ENCODE measurements at regions not wholly inside any gene's neighbourhood (a gene's known extent, or its start where the extent isn't known, plus 50 kb on each side); places are given as distances from the start of the nearest gene placed in this dataset.
"Not testable (repeated sequence)": the region's sequence is repeated elsewhere in the genome, so short reads cannot be mapped to it uniquely, and the experiment has no call there.

DNA sequence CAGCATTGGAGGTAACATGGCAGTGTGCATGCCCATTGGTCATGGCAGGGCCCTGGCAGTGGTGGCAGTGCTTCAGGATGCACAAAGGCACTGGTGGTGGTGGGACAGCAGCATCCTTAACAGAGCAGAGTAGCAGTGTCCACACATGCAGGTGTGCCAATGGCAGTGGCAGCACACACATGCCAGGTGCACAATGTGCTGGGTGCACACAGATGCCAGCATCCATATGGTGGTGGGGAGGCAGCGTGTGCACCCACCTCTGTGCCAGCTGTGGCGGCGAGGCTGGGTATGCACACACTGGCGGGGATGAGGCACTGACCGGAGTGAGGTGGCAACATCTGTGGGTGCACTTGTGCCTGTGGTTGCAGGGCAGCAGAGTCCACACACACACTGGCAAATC lies 150.6 kb downstream of the SI start:
- DNase-seq (ENCODE audit: low read depth): no peak

DNA sequence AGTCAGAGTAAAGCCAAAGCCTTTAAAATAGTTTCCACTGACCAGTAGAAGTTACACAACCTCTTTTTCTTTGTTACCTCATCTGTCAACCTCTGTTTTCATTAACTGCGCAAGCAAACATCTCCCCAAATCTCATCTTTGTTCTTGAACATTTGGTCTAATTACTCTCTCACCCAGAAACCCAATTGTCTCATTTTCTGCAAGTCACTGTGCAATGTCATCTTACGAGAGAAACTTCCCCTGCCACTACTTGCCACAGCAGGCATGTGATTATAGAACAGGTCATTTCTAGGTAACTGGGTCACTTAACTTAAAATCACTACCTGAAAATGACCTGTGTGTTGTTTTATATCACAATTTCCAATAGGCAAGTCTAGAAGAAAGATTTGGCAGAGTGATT lies 159.4 kb downstream of the SI start:
- DNase-seq (ENCODE audit: low read depth): no peak

DNA sequence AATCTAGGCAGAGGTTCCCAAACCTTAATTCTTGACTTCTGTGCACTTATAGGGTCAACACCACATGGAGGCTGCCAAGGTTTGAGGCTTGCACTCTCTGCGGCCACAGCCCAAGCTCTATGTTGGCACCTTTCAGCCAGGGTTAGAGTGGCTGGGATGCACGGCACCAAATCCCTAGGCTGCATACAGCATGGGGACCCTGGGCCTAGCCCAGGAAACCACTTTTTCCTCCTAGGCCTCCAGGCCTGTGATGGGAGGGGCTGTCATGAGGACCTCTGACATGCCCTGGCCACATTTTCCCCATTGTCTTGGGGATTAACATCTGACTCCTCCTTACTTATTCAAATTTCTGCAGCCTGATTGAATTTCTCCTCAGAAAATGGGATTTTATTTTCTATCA lies 165.4 kb downstream of the SI start:
- DNase-seq (ENCODE audit: low read depth): no peak

DNA sequence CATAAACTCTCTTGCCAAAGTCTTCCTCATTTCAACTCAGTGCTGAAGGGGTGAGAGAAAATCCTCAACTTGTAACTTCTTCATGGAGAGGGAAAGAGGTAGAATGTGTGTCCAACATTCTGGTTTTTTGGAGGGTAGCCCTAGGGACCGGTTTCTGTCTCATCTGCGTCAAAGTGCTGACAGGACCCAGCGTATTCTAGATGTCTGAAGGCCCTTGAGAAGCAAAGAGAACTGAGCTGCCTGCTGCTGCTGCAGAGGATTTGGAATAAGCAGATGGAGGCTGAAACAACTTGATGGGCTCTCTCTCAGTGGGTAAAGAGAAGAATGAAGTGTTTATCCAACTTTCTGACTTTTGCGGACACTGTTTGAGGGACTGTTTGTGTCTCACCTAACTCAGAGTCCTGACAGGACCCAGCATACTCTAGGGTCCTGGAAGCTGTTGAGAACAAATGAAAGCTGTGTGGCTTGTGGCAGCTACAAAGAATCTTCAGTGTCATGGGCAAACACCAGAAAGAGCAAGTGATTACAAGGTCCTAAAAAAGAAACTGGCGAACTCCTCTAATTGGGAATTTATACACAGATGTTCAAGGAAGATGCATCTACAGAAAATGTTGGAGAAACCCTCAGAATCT lies 174.4 kb downstream of the SI start:
- no peak for DNase-seq (ENCODE audit: low read depth)

DNA sequence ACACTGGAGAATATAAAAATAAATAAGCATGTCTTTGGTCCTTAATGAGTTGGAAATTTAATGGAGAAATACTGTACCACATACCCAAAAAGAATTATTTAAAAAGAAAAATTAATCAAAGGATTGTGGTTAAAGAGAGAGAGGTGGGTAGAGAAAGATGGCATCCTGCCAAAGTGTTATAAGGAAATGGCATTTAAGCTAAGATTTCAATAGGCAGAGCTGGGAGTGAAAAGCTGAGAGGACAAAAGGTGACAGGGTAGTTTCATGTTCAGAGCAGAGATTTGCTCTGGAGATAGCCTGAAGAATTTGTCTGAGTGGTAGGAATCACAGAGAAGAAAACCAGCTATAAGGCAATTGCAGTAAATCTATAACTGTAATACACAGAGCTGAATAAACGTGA lies 181.0 kb downstream of the SI start:
- DNase-seq (ENCODE audit: low read depth): no peak

DNA sequence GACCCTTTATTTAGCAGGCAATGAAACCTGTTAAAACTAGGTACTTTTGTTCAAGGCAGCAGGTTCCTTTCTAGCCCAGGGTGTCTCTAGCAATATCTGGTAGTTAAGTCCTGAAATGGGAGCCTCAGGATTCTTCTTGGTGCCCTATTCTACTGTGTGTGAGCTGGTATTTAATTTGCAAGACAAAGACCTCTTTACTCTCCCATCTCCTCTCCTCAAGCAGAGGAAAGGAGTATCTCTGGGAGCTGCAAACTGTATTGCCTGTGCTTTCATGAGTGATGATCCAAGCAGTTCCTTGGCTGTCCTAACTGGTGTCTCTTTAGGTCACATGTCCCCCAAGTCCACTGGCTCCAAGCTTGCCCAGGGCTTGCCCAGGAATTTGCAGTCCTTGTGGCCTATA lies 188.2 kb downstream of the SI start:
- no peak for DNase-seq (ENCODE audit: low read depth)

DNA sequence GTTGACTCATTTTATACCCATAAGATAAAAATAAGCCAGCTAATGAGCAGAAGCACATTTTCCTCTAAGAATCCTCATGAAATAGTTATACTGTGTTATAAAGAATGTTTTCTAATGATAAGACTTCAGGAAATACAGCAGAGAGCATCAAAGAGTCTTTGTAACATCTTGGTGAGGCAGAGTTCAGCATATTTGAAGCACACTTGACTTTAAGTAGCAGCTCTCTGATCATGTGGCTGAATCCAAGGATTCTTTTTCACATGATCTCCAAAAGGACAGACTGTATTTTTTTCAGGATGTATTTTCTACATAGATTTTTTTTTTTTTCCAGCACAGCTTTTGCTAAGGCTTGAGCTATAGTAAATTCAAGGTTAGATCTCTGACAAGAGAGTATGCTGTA lies 195.1 kb downstream of the SI start:
- no peak for DNase-seq (ENCODE audit: low read depth)

DNA sequence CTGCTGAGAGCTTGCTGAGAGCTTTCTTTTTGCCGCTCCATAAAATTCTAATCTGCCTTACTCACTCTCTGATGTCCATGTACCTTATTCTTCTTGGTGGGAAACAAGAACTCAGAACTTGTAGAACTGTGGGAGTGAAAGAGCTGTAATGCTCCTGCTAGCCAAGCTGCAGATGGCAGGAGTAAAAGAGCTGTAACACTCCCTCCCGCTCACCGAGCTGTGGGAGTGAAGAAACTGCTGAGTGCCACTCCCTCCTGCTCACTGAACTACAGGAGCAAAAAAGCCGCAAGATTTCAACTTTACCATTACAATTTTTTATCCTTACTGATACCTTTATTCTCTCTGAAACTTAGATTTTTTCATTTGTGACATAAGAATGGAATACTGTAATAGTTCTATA lies 199.1 kb downstream of the SI start:
- no peak for DNase-seq (ENCODE audit: low read depth)

DNA sequence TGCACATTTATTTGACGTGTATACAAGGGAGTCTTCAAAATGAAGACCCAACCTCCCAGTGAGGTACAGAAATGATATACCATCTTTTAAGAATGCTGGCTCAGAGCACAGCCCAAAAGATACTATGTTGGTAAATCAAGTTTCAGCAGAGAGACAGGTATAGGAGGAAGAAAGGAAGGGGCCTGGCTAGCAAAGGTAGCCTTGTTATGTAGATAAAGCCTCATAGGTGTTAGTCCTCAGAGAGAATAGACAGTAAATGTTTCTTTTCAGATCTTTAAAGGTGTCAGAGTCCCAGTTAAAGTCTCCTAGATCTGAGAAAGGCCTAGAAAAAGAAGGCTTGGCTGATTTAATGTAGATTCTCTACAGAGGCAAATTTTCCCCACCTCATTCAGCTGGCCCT lies 213.8 kb downstream of the SI start:
- no peak for DNase-seq (ENCODE audit: low read depth)

DNA sequence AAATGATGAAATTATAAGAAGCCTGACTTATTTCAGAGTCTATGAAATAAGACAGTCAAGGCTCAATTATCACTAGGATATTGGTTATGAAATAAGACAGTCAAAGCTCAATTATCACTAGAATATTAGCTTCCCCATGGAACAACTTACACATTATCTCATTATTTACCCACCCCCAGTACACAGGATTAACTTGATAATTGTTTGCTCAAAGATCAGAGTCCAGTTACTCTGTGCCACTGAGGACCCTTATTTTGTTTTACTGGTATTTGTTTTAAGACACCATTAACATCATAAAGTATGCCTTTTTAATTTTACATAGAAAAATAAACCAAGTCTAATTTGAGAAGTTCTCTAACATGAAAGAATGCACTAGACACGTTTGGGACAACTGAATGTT lies 225.4 kb downstream of the SI start:
- no peak for DNase-seq (ENCODE audit: low read depth)

DNA sequence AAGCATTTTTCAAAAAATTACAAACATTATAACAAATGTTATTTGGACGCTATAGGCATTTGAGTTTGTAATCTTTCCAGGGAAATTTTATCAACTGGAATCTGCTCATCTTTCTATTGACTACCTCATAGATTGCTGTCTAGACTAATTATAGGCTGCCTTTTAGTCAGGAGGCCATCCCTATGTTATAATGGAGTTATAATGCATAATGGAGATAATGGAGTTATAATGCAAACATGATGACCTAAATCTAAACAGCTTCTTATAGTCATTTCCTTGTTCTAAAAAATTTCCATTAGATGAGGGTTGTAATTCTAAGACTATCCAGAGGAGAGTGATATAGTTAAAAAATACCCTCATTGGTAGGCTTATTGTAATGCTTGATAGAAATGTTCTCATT lies 226.4 kb downstream of the SI start:
- no peak for DNase-seq (ENCODE audit: low read depth)

DNA sequence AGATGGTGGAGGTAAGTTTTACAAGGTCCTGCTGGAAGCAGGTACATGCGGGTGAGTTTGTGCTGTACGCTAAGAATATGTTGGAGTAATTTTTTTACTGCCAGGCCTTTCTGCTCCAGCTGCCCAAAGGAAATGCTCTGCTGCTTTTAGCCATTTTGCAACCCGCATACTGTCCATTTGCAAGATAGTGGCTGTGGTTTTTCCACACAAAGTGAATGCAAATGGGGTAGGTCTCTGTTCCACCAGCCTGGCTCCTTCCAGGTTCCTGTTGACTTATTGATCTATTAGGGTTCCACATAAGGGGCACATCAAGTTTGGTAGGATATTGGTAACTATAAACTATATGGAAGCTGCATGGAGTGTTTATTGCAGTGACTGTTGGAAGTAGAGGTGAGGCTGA lies 227.1 kb downstream of the SI start:
- DNase-seq (ENCODE audit: low read depth): no peak

DNA sequence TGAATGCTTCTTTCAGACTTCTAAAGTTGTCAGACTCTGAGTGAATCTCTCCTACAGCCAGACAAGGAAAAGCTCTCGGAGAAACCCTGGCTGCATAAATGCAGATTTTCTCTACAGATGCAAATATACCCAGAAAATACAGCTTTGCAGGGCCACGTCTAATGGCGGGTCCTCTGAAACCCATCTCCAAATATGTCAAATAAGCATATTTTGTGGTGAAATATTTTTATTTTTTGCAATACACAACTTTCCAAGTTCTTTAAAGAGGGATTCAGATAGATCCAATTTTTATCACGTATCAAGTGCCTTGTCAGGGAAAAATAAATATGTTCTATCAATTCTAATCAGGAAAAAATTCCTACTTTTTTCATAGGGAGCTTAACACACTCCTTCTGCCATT lies 229.4 kb downstream of the SI start:
- no peak for DNase-seq (ENCODE audit: low read depth)

DNA sequence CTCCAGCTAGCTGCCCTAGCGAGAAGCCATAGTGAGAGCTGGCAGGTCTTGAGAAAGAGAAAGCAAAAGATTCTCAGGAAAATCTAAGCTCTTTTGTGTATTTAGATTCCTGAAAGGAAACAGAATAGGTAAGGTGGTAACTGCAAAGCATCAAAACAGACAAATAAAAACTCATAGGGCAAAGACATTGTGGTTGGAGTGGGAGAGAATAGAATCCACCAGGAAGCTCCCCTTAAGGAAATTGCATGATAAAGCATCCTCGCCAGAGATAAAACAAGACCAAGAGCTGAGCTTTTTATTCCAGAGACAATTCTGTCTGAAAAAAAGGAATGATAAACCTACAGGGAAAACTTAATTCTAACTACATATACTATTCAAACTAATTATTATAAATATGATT lies 232.6 kb downstream of the SI start:
- no peak for DNase-seq (ENCODE audit: low read depth)

DNA sequence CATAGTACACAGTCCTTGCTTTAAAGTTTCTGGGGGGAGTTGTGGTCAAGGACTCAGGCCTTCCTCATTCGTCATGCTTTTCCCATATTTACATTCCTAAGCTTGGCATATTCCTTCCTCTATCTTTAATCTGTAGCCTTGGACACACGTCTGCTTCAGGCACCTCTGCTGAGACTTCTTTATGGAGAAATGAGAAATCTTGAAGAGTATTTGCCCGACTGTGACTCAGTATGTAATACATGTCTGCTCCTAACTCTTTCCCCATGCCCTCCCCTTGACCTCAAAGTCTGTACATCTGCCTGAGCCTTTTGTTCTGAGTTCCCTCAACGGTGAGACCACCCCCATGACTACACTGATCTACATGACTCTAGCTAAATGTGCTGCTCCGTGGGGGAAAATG lies 246.1 kb downstream of the SI start:
- DNase-seq (ENCODE audit: low read depth): no peak

DNA sequence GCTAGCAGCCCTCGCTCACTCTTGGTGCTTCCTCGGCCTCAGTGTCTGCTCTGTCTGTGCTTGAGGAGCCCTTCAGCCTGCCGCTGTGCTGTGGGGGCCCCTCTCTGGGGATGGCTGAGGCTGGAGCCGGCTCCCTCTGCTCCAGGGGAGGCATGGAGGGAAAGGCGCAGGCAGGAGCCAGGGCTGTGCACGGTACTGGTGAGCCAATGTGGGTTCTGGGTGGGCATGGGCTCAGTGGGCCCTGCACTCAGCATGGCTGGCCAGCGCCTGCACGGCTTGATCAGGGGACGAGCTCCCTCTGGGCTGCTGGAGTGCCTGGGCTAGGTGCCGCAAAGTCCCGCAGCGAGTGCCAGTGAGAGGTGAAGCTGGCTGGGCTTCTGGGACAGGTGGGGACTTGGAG lies 260.0 kb downstream of the SI start:
- DNase-seq (ENCODE audit: low read depth): no peak

DNA sequence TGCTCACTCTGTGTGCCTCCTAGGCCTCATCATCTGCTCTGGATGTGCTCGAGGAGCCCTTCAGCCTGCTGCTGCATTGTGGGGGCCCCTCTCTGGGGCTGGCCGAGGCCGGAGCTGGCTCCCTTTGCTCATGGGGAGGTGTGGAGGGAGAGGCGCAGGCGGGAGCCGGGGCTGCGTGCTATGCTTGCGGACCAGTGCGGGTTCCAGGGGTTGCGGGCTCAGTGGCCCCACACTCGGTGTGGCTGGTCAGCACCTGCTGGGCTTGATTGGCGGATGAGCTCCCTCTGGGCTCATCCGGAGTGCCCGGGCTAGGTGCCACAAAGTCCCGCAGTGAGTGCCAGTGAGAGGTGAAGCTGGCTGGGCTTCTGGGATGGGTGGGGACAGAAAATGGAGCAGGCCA lies 264.2 kb downstream of the SI start:
- DNase-seq (ENCODE audit: low read depth): no peak

DNA sequence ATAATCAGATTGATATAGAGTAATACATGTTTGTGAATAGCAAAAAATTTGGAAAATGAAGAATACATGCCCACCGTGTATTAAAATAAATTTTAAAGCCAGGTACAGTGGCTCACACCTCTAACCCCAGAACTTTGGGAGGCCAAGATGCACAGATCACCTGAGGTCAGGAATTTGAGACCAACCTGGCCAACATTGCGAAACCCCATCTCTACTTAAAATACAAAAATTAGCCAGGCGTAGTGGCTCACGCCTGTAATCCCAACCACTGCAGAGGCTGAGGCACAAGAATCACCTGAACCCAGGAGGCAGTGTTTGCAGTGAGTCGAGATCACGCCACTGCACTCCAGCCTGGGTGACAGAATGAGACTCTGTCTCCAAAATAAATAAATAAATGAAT lies 266.3 kb downstream of the SI start:
- DNase-seq (ENCODE audit: low read depth): no peak

DNA sequence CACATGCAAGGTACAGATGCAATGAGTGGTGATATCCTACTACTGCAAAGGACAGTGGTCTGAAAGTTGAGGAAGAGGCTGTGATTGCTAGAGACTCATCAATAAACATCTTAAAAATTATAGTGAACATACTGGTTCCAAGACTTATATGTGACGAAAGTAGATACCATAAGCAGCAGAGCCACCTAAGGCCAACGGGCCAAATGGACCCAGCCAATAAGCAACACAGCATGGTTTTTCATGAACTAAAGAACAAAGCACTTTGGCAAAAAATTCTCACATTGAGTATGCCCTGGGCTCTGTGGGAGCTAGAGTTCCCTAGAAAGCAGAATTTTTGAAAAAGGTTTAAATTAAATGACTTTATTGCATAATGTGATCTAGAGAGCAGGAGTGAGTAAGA lies 272.1 kb downstream of the SI start:
- no peak for DNase-seq (ENCODE audit: low read depth)

DNA sequence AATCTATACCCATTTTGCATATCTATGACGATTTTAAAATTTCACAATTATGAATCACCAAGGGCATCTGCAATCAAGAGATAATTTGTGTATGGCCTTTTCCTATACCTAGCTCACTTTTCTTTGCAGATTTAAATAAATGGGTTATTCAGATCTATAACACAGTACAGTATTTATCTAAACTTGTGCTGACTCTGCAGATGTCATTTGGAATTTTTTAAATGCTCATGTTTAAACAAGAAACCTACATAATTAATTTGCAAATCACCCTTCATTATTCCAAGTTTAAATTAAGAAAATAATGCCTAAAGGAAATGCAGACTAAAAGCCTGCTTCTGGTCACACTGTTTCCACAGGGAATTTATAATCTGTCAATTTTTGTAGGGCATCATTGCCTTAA lies 284.2 kb downstream of the SI start:
- no peak for DNase-seq (ENCODE audit: low read depth)

DNA sequence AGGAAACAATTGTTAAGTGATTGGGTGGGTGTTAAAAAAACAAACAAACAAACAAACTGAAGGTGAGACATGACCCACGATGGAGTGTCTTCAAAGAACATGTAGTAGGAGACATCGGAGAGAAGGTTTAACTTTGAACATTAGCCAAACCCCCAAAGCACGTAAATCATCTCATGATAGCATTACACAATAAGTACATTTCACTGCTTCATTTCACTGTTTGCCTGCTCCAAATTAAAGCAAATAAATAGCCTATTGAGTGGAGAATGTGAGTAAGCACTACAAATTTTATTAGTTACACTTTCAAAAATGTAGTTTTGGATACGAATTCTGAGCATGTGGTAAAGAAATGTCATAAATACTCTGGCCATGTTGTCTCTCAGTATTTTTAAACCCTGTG lies 287.0 kb downstream of the SI start:
- DNase-seq (ENCODE audit: low read depth): no peak

DNA sequence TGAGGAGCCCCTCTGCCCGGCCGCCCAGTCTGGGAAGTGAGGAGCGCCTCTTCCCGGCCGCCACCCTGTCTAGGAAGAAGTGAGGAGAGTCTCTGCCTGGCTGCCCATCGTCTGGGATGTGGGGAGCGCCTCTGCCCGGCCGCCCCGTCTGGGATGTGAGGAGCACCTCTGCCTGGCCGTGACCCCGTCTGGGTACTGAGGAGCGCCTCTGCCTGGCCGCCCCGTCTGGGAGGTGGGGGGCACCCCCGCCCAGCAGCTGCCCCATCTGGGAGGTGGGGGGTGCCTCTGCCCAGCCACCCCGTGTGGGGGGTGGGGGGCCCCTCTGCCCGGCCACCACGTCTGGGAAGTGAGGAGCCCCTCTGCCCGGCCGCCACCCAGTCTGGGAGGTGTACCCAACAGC lies 293.9 kb downstream of the SI start:
- not testable (repeated sequence) for DNase-seq (ENCODE audit: low read depth)

DNA sequence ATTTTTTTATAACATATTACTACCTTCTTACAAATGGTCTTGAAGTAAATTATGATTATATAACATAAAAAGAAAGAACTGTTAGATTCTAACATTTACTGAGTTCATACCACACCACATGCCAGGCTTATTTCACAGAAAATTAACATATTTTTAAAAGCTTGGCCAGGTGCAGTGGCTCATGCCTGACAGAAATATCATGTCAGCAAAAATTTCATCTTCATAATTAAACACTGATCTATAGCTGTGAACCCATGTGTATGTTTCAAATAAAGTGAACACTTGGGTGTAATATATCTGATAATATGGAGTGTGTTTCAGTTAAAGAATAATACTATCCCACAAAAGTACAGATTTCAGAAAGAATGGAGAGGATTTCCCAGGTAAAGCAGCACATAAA lies 296.5 kb downstream of the SI start:
- no peak for DNase-seq (ENCODE audit: low read depth)

DNA sequence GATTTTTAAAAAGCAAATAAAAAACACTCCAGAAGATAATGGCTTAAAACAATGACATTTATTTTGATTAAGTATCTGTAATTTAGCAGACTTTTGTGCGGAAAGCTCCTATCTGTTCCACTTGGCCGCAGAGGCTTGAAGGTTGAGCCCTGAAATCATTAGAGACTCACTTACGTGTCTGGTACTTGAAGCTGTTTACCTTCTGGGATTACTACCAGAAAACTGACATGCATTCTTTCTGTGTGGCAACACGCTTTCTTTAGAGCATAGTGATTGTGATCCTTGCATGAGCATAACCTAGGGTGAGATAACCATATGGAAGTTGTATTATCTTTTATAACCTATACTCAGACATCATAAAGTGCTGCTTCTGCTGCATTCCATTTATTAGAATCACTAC lies 298.5 kb downstream of the SI start:
- DNase-seq (ENCODE audit: low read depth): no peak

DNA sequence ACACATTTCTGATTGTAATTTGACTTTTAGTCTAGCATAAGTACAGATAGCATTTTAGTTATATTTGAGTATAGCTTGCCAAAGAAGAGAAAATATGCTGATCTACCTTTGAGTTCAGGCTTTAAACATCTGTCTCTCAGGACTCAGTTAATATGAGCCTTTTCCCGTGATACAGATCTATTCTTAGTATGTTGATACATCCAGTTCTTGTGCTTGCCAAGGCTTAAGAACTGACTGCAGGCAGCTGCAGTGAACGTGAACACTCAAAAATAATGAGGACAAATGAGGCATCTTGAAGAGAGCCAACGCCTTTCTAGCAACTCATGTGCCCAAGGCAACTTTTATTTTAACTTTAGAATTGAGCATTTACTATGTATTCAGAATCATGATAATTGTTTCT lies 325.5 kb downstream of the SI start:
- no peak for DNase-seq (ENCODE audit: low read depth)

Data from Daoy (cell line).